NCI-H345 treated with DMSO at 0.1 percent for 48 hours (cell line): ENCODE measurements at regions not wholly inside any gene's neighbourhood (a gene's known extent, or its start where the extent isn't known, plus 50 kb on each side); places are given as distances from the start of the nearest gene placed in this dataset.
A peak's percentile ranks its signal among the peaks of the same experiment; 100 is the strongest.
"Not testable (repeated sequence)": the region's sequence is repeated elsewhere in the genome, so short reads cannot be mapped to it uniquely, and the experiment has no call there.

Source experiments
- DNase-seq: peaks from one replicate; lab custom pipeline; 2025; ENCODE audit not compliant: unreplicated experiment; lab: John Stamatoyannopoulos, UW

- DNase-seq = no peak
Observed at GRCh38 chr10:90229486-90229885, 528.1 kb downstream of the KIF20B start.

- DNase-seq = not testable (repeated sequence)
Observed at GRCh38 chr10:90233805-90234204, 532.4 kb downstream of the KIF20B start.

- DNase-seq = no peak
Observed at GRCh38 chr10:90245623-90246022, 544.2 kb downstream of the KIF20B start.

- DNase-seq = not testable (repeated sequence)
Observed at GRCh38 chr10:90250784-90251183, 549.4 kb downstream of the KIF20B start.

GRCh38 chr10:90269699-90270098 lies 568.3 kb downstream of the KIF20B start:
- DNase-seq = no peak

- DNase-seq = no peak
Observed at GRCh38 chr10:90274721-90275468, 573.5 kb downstream of the KIF20B start.

GRCh38 chr10:90276894-90277475 lies 575.6 kb downstream of the KIF20B start:
- peak; percentile 25 for DNase-seq

GRCh38 chr10:90286406-90286805 lies 571.4 kb downstream of the HTR7 start:
- DNase-seq = no peak

GRCh38 chr10:90286941-90287340 lies 570.9 kb downstream of the HTR7 start:
- no peak for DNase-seq

- DNase-seq = no peak
Observed at GRCh38 chr10:90288391-90288933, 569.4 kb downstream of the HTR7 start.

GRCh38 chr10:90289037-90289436 lies 568.8 kb downstream of the HTR7 start:
- no peak for DNase-seq

- no peak for DNase-seq
Observed at GRCh38 chr10:90293616-90294015, 564.2 kb downstream of the HTR7 start.

GRCh38 chr10:90294821-90295540 lies 562.9 kb downstream of the HTR7 start:
- DNase-seq = not testable (repeated sequence)

GRCh38 chr10:90302031-90302430 lies 555.8 kb downstream of the HTR7 start:
- DNase-seq = not testable (repeated sequence)

GRCh38 chr10:90302758-90303481 lies 554.9 kb downstream of the HTR7 start:
- no peak for DNase-seq

GRCh38 chr10:90304533-90304932 lies 553.3 kb downstream of the HTR7 start:
- no peak for DNase-seq

- DNase-seq = no peak
Observed at GRCh38 chr10:90306187-90306586, 551.7 kb downstream of the HTR7 start.

GRCh38 chr10:90308223-90308622 lies 549.6 kb downstream of the HTR7 start:
- no peak for DNase-seq

- no peak for DNase-seq
Observed at GRCh38 chr10:90313576-90314325, 544.1 kb downstream of the HTR7 start.

GRCh38 chr10:90314718-90315117 lies 543.1 kb downstream of the HTR7 start:
- no peak for DNase-seq
